ENCODE measurements at regions not wholly inside any gene's neighbourhood (a gene's known extent, or its start where the extent isn't known, plus 50 kb on each side); places are given as distances from the start of the nearest gene placed in this dataset.

- TF ChIP-seq, protein P1, sequence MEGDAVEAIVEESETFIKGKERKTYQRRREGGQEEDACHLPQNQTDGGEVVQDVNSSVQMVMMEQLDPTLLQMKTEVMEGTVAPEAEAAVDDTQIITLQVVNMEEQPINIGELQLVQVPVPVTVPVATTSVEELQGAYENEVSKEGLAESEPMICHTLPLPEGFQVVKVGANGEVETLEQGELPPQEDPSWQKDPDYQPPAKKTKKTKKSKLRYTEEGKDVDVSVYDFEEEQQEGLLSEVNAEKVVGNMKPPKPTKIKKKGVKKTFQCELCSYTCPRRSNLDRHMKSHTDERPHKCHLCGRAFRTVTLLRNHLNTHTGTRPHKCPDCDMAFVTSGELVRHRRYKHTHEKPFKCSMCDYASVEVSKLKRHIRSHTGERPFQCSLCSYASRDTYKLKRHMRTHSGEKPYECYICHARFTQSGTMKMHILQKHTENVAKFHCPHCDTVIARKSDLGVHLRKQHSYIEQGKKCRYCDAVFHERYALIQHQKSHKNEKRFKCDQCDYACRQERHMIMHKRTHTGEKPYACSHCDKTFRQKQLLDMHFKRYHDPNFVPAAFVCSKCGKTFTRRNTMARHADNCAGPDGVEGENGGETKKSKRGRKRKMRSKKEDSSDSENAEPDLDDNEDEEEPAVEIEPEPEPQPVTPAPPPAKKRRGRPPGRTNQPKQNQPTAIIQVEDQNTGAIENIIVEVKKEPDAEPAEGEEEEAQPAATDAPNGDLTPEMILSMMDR (IDR thresholded peaks at IDR 0.05): no peak
- TF ChIP-seq POLR2AphosphoS5 (IDR thresholded peaks at IDR 0.05; ENCODE audit: insufficient read depth in 1 of 2, low read depth in 1 of 2) (no peak), POLR2A (IDR thresholded peaks at IDR 0.05) (no peak)
Measured at GRCh38 chr13:33927315-33927714, 109.4 kb downstream of the RFC3 start.

Data from vagina (tissue), 2 donors.